SK-N-SH treated with all-trans-retinoic acid at 6 μM for 48 hours (cell line): ENCODE measurements at regions not wholly inside any gene's neighbourhood (a gene's known extent, or its start where the extent isn't known, plus 50 kb on each side); places are given as distances from the start of the nearest gene placed in this dataset.

ENCODE experiments used
- ATAC-seq: fragments of 200-7000 bp; cut with Tn5 transposase; 3 replicates; pipeline ENCODE4 v1.9.1; 2020; ENCODE audit warnings: mild to moderate bottlenecking, moderate library complexity
- ARNTL ChIP-seq: fragments of 450-650 bp; formaldehyde crosslinking; IDR thresholded peaks from 2 replicates; pipeline ENCODE4 v1.5.0; 2020; ENCODE audit warnings: low read depth, mild to moderate bottlenecking, moderate library complexity, borderline replicate concordance
- BACH2 ChIP-seq: fragments of 250-450 bp; sonication (Bioruptor Pico); IDR thresholded peaks from 2 replicates; pipeline ENCODE4 v1.9.0; 2021; ENCODE audit warnings: mild to moderate bottlenecking, borderline replicate concordance
- CREB5 ChIP-seq: fragments of 250-450 bp; sonication (Bioruptor Pico); IDR thresholded peaks from 2 replicates; pipeline ENCODE4 v1.5.1; 2020; ENCODE audit warnings: low read depth, mild to moderate bottlenecking, moderate library complexity
- CSDC2 ChIP-seq: fragments of 250-450 bp; sonication (Bioruptor Pico); IDR thresholded peaks from 2 replicates; pipeline ENCODE4 v1.5.0; 2020; ENCODE audit warnings: mild to moderate bottlenecking, moderate library complexity
- CSRNP3 ChIP-seq: fragments of 250-450 bp; sonication (Bioruptor Pico); IDR thresholded peaks from 2 replicates; pipeline ENCODE4 v1.5.1; 2021; ENCODE audit warnings: mild to moderate bottlenecking, moderate library complexity
- ESRRG ChIP-seq: fragments of 250-450 bp; sonication (Bioruptor Pico); IDR thresholded peaks from 2 replicates; pipeline ENCODE4 v1.6.1; 2021; ENCODE audit warnings: mild to moderate bottlenecking
- GLIS3 ChIP-seq: fragments of 250-450 bp; sonication (Bioruptor Pico); IDR thresholded peaks from 2 replicates; pipeline ENCODE4 v1.5.0; 2020; ENCODE audit warnings: mild to moderate bottlenecking, moderate library complexity
- ISL1 ChIP-seq: fragments of 250-450 bp; sonication (Bioruptor Pico); IDR thresholded peaks from 2 replicates; pipeline ENCODE4 v2.1.2; 2022; ENCODE audit warnings: mild to moderate bottlenecking, moderate library complexity
- OSR1 ChIP-seq: fragments of 250-450 bp; sonication (Bioruptor Pico); IDR thresholded peaks from 2 replicates; pipeline ENCODE4 v1.8.0; 2022; ENCODE audit warnings: moderate library complexity, mild to moderate bottlenecking, inconsistent platforms
- PATZ1 ChIP-seq: fragments of 250-450 bp; sonication (Bioruptor Pico); IDR thresholded peaks from 2 replicates; pipeline ENCODE4 v1.8.0; 2020; ENCODE audit warnings: mild to moderate bottlenecking, moderate library complexity, borderline replicate concordance
- POU6F1 ChIP-seq: fragments of 250-450 bp; sonication (Bioruptor Pico); IDR thresholded peaks from 2 replicates; pipeline ENCODE4 v1.8.0; 2021; ENCODE audit warnings: low read depth, mild to moderate bottlenecking, moderate library complexity, borderline replicate concordance
- PPARA ChIP-seq: fragments of 250-450 bp; sonication (Bioruptor Pico); IDR thresholded peaks from 2 replicates; pipeline ENCODE4 v1.5.0; 2020; ENCODE audit warnings: mild to moderate bottlenecking, borderline replicate concordance
- TCF4 ChIP-seq: fragments of 250-450 bp; sonication (Bioruptor Pico); IDR thresholded peaks from 2 replicates; pipeline ENCODE4 v1.8.0; 2021; ENCODE audit warnings: mild to moderate bottlenecking, moderate library complexity, borderline replicate concordance
- TOX ChIP-seq: fragments of 250-450 bp; sonication (Bioruptor Pico); IDR thresholded peaks from 2 replicates; pipeline ENCODE4 v1.8.0; 2021; ENCODE audit warnings: mild to moderate bottlenecking, moderate library complexity, borderline replicate concordance
- TSHZ2 ChIP-seq: fragments of 250-450 bp; sonication (Bioruptor Pico); IDR thresholded peaks from 2 replicates; pipeline ENCODE4 v1.5.0; 2020; ENCODE audit warnings: mild to moderate bottlenecking, moderate library complexity
- ZC3H10 ChIP-seq: fragments of 250-450 bp; sonication (Bioruptor Pico); IDR thresholded peaks from 2 replicates; pipeline ENCODE4 v1.5.1; 2021; ENCODE audit warnings: mild to moderate bottlenecking, moderate library complexity
- ZFP3 ChIP-seq: fragments of 250-450 bp; sonication (Bioruptor Pico); IDR thresholded peaks from 2 replicates; pipeline ENCODE4 v1.5.0; 2020; ENCODE audit warnings: mild to moderate bottlenecking, moderate library complexity
- ZNF565 ChIP-seq: fragments of 450-650 bp; formaldehyde crosslinking; conservative IDR thresholded peaks from 2 replicates; pipeline ENCODE4 v1.5.0; 2020; ENCODE audit warnings: low read depth, mild to moderate bottlenecking, moderate library complexity
- ZNF70 ChIP-seq: fragments of 450-650 bp; formaldehyde crosslinking; IDR thresholded peaks from 2 replicates; pipeline ENCODE4 v1.5.0; 2020; ENCODE audit warnings: mild to moderate bottlenecking, moderate library complexity
- ZNF8 ChIP-seq: fragments of 450-650 bp; formaldehyde crosslinking; IDR thresholded peaks from 2 replicates; pipeline ENCODE4 v1.5.0; 2020; ENCODE audit warnings: mild to moderate bottlenecking, moderate library complexity

GRCh38 chr20:22908944-22909343 is 126.2 kb upstream of the SSTR4 start:
- TF ChIP-seq ARNTL (CRISPR knock-in tag) = no peak
- TF ChIP-seq ZFP3 (CRISPR knock-in tag) = no peak
- no peak for TF ChIP-seq OSR1 (CRISPR knock-in tag)
- TF ChIP-seq ZNF565 = no peak
- TF ChIP-seq BACH2 (CRISPR knock-in tag) = no peak
- no peak for TF ChIP-seq ZNF70 (CRISPR knock-in tag)
- no peak for ATAC-seq

GRCh38 chr20:22909436-22909835 is 125.7 kb upstream of the SSTR4 start:
- TF ChIP-seq ARNTL (CRISPR knock-in tag) (no peak), CSRNP3 (CRISPR knock-in tag) (no peak), PATZ1 (CRISPR knock-in tag) (no peak)
- TF ChIP-seq, all 23 proteins: peak for 0
- ATAC-seq = no peak

GRCh38 chr20:22910287-22910852 is 124.7 kb upstream of the SSTR4 start:
- no peak for TF ChIP-seq ZNF565
- TF ChIP-seq BACH2 (CRISPR knock-in tag) = no peak
- no peak for TF ChIP-seq ZFP3 (CRISPR knock-in tag)
- no peak for TF ChIP-seq OSR1 (CRISPR knock-in tag)
- TF ChIP-seq TSHZ2 (CRISPR knock-in tag) = no peak
- TF ChIP-seq ZC3H10 = no peak
- no peak for TF ChIP-seq POU6F1 (CRISPR knock-in tag)
- no peak for TF ChIP-seq TCF4 (CRISPR knock-in tag)
- TF ChIP-seq CREB5 (CRISPR knock-in tag) = no peak
- TF ChIP-seq ZNF8 (CRISPR knock-in tag) = no peak
- TF ChIP-seq TOX (CRISPR knock-in tag) = no peak
- no peak for TF ChIP-seq PPARA (CRISPR knock-in tag)
- no peak for TF ChIP-seq ZNF70 (CRISPR knock-in tag)
- TF ChIP-seq GLIS3 = no peak
- no peak for TF ChIP-seq CSRNP3 (CRISPR knock-in tag)
- TF ChIP-seq ESRRG (CRISPR knock-in tag) = no peak
- no peak for TF ChIP-seq ISL1 (CRISPR knock-in tag)
- TF ChIP-seq CSDC2 (CRISPR knock-in tag) = no peak
- no peak for ATAC-seq
